Activated T-helper 1 cell treated with anti-CD3 and anti-CD28 coated beads, Interleukin-12 subunit alpha, Interleukin-12 subunit beta, Interleukin-2, Interleukin-4 antibody, amounts not matched to agents 30 ng/mL and 10 ng/mL and 1 ng/mL, durations not matched to agents 14 hours and 24 hours and 36 hours (primary cell): ENCODE measurements at regions not wholly inside any gene's neighbourhood (a gene's known extent, or its start where the extent isn't known, plus 50 kb on each side); places are given as distances from the start of the nearest gene placed in this dataset.

ENCODE experiments used
- DNase-seq: peaks from one replicate; pipeline ENCODE4 v3.0.0; 2021; ENCODE audit warnings: low spot score
- H3K27ac Mint-ChIP-seq: one replicate; pipeline ENCODE4 v1.8.0; 2021; ENCODE audit warnings: mild to moderate bottlenecking, mixed read lengths
- H3K27me3 Mint-ChIP-seq: one replicate; pipeline ENCODE4 v1.8.0; 2022; ENCODE audit warnings: mild to moderate bottlenecking, moderate library complexity, mixed read lengths; ENCODE audit not compliant: insufficient read depth
- H3K36me3 Mint-ChIP-seq: one replicate; pipeline ENCODE4 v1.8.0; 2021; ENCODE audit warnings: low read depth, mixed read lengths
- H3K4me1 Mint-ChIP-seq: one replicate; pipeline ENCODE4 v1.8.0; 2021; ENCODE audit warnings: low read depth, mixed read lengths
- H3K4me3 Mint-ChIP-seq: one replicate; pipeline ENCODE4 v1.8.0; 2021; ENCODE audit warnings: mild to moderate bottlenecking, moderate library complexity, mixed read lengths
- H3K9me3 Mint-ChIP-seq: one replicate; pipeline ENCODE4 v1.8.0; 2021; ENCODE audit warnings: mixed read lengths
- intact Hi-C: fragments of 100-400 bp; cut with micrococcal nuclease; formaldehyde crosslinking; loops from one replicate; pipeline ENCODE4 v1.15.1; 2024

DNA sequence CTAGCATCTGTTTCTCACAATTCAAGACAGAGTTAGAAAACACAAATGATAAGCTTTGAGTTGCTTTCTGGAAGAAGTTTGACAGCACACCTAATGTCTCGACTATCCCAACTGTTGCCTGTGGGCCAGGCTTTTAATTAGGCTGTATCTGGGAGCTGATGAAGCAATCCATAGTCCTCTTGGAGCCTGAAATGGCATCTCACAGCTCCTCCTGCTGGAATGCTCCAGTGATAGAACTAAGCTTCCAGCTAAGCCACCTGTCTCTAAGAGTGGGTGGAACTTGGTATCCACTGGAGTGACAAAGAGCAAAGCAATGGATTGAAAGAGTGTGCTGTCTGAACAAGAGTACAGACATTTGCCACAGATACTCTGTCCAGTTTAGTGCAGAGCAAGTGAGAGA is 605.3 kb upstream of the NR5A2 start:
- intact Hi-C loops: no loop called here
- peaks cover 2% of the 10 kb centered on the region for H3K27me3 Mint-ChIP-seq
- H3K4me3 Mint-ChIP-seq: no peak overlapping the region
- no peaks in the 10 kb centered on the region for H3K4me1 Mint-ChIP-seq
- no peak for DNase-seq
- H3K27ac Mint-ChIP-seq: no peak overlapping the region
- H3K9me3 Mint-ChIP-seq: peaks cover 1% of the 10 kb centered on the region
- no peaks in the 10 kb centered on the region for H3K36me3 Mint-ChIP-seq

- Mint-ChIP-seq H3K27ac (no peak overlapping the region), H3K4me1 (no peaks in the 10 kb centered on the region), H3K36me3 (no peaks in the 10 kb centered on the region), H3K9me3 (no peaks in the 10 kb centered on the region), H3K4me3 (no peak overlapping the region), H3K27me3 (peaks cover 10% of the 10 kb centered on the region)
- DNase-seq: no peak
- intact Hi-C loops: no loop called here
Observed at GRCh38 chr1:199447906-199448305, 579.6 kb upstream of the NR5A2 start.

DNA sequence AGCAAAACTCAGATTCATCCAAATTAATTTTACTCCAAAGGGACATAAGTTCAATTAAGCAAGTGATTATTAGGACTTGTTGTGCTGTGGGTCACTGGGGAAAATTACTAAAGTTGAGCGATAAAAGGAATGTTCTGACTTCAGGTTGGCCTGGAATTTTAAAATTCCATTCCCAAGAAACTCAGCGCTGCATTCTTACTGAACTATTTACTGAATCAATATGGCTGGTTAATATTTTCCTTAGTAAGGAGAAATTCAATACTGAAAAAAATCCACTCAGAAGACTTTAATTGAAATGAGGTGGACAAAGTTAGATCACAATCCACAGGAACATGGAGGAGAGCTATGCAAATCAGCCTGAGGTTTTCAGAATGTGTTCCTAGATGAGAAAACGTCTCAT is 578.9 kb upstream of the NR5A2 start:
- H3K9me3 Mint-ChIP-seq: no peaks in the 10 kb centered on the region
- no peak for DNase-seq
- H3K4me1 Mint-ChIP-seq: no peaks in the 10 kb centered on the region
- H3K27ac Mint-ChIP-seq: no peak overlapping the region
- H3K4me3 Mint-ChIP-seq: no peak overlapping the region
- intact Hi-C loops: no loop called here
- H3K36me3 Mint-ChIP-seq: no peaks in the 10 kb centered on the region
- peaks cover 10% of the 10 kb centered on the region for H3K27me3 Mint-ChIP-seq

DNA sequence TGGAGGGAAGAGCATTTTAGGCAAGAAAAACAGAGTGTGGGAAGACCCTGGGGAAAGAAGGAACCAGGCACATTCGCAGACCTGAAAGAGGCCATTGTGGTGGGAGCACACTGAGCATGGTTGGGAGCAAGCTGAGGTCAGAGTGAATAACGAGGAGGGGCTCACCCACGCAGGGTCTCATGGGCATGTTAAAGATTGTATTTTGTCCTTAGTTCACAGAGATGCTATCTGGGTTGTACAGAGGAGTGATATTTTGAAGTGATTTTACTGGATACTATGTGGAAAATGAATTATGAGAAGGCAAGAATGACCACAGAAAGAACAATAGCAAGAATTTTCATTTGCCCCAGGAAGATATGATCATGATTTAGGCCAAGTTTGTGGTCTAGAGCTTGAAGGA is 578.3 kb upstream of the NR5A2 start:
- H3K36me3 Mint-ChIP-seq: no peaks in the 10 kb centered on the region
- H3K4me3 Mint-ChIP-seq: no peak overlapping the region

DNA sequence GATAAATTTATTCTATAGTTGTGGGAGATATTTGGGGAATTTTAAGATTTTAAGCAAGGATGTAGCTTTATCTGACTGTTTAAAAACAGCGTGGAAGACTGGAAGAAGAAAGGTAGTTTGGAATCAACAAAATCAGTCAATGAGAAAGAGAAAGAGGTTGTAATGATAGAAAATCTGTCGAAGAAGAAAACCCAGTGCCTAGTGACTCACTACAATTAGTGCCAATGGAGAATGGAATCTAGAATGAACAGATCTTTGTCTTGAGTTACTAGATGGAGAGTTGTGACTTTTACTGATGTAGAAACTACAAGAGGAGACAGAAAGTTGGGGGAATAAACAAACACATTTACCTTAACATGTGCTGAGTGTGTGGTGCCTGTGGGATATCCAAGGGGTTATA is 577.8 kb upstream of the NR5A2 start:
- Mint-ChIP-seq H3K4me1 (no peaks in the 10 kb centered on the region), H3K27ac (no peak overlapping the region), H3K27me3 (peaks cover 7% of the 10 kb centered on the region), H3K36me3 (no peaks in the 10 kb centered on the region), H3K4me3 (no peak overlapping the region), H3K9me3 (no peaks in the 10 kb centered on the region)
- intact Hi-C loops: no loop called here
- no peak for DNase-seq

More for the DNA sequence above, 578.3 kb upstream of the NR5A2 start:
- H3K27ac Mint-ChIP-seq: no peak overlapping the region
- no peak for DNase-seq
- intact Hi-C loops: no loop called here
- H3K4me1 Mint-ChIP-seq: no peaks in the 10 kb centered on the region
- peaks cover 7% of the 10 kb centered on the region for H3K27me3 Mint-ChIP-seq
- H3K9me3 Mint-ChIP-seq: no peaks in the 10 kb centered on the region

- Mint-ChIP-seq H3K36me3 (no peaks in the 10 kb centered on the region), H3K27ac (no peak overlapping the region), H3K4me3 (no peak overlapping the region), H3K27me3 (no peaks in the 10 kb centered on the region), H3K9me3 (no peaks in the 10 kb centered on the region), H3K4me1 (no peaks in the 10 kb centered on the region)
- intact Hi-C loops: no loop called here
- no peak for DNase-seq
Observed at GRCh38 chr1:199452627-199453026, 574.9 kb upstream of the NR5A2 start.

DNA sequence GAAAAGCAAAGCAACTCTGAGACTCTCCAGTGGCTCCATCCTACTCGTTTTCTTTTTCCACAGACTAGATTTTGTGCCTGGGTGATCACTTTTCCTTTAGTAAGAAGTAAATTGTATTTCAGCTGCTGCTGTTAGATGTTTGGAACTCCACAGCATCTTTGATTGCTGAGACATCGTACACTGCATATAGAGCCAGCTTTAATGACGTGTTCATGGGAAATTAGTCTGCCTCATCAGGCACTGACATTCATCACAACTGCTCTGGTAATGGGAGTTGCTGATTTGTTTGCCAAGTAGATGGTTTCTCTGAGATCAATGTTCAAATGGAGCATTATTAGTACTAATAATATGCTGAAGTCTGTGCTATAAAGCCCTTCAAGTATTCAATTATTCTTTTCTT is 573.8 kb upstream of the NR5A2 start:
- no peak for DNase-seq
- Mint-ChIP-seq H3K4me1 (no peaks in the 10 kb centered on the region), H3K9me3 (no peaks in the 10 kb centered on the region), H3K36me3 (no peaks in the 10 kb centered on the region), H3K27me3 (no peaks in the 10 kb centered on the region), H3K27ac (no peak overlapping the region), H3K4me3 (no peak overlapping the region)
- intact Hi-C loops: no loop called here

GRCh38 chr1:199460933-199461332 is 566.6 kb upstream of the NR5A2 start:
- H3K27ac Mint-ChIP-seq: no peak overlapping the region
- H3K27me3 Mint-ChIP-seq: peaks cover 9% of the 10 kb centered on the region
- H3K4me1 Mint-ChIP-seq: no peaks in the 10 kb centered on the region
- H3K9me3 Mint-ChIP-seq: peaks cover 4% of the 10 kb centered on the region
- H3K36me3 Mint-ChIP-seq: no peaks in the 10 kb centered on the region
- intact Hi-C loops: no loop called here
- H3K4me3 Mint-ChIP-seq: no peak overlapping the region
- no peak for DNase-seq

DNA sequence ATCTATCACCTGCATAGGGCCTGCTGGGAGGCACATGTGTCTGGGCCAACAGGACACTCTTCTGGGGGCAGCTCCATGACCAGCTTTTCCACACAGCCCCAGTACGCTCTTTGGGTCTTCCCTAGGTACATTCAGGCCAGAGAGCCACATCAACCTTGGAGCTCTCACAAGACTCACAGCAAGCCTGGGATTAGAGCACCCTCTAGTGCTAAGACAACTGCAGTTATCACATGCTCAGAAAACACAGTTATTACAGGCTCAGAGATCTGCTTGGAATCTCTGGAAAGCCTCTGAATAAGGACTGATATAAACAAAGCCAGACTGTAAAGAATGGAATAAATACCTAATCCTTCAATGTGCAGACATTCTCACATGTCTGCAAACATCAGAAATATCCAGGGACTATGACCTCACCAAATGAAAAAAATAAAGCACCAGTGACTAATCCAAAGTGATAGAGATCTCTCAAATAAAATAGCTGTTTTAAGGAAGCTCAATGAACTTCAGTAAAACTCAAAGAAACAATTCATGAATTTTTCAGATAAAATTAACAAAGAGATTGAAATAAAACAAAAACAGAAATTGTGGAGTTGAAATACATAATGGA is 563.9 kb upstream of the NR5A2 start:
- H3K4me1 Mint-ChIP-seq: no peaks in the 10 kb centered on the region
- H3K27ac Mint-ChIP-seq: no peak overlapping the region
- H3K9me3 Mint-ChIP-seq: peaks cover 4% of the 10 kb centered on the region
- no peak overlapping the region for H3K4me3 Mint-ChIP-seq
- DNase-seq: no peak
- intact Hi-C loops: loop anchor here (1.0 kb wide), 1 partner anchor 692 kb away; no protein-coding TSS in a partner anchor
- no peaks in the 10 kb centered on the region for H3K36me3 Mint-ChIP-seq
- H3K27me3 Mint-ChIP-seq: peaks cover 11% of the 10 kb centered on the region

DNA sequence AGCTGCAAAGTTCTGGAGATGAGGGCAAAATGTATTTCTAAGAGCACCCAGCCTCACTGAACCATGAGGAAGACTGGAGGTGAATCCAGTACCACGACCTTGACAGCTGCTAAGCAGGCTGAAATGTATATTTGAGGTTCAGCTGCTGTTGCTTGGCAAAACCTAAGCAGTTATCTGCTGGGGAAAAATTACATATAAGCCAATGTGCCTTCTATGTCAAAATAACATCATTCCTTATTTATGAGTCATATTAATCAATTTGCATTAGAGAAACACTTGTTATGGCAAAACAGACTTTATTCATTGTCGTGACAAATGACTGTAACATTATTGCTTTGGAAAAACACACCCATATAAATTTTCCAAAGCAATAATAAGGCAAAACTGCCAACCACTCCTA is 560.5 kb upstream of the NR5A2 start:
- intact Hi-C loops: no loop called here
- DNase-seq: no peak
- Mint-ChIP-seq H3K27ac (no peak overlapping the region), H3K4me3 (no peak overlapping the region), H3K36me3 (no peaks in the 10 kb centered on the region), H3K4me1 (no peaks in the 10 kb centered on the region), H3K9me3 (peaks cover 4% of the 10 kb centered on the region), H3K27me3 (peaks cover 9% of the 10 kb centered on the region)

- no peak for DNase-seq
- Mint-ChIP-seq H3K4me1 (no peaks in the 10 kb centered on the region), H3K9me3 (no peaks in the 10 kb centered on the region), H3K27me3 (no peaks in the 10 kb centered on the region), H3K36me3 (no peaks in the 10 kb centered on the region), H3K27ac (no peak overlapping the region), H3K4me3 (no peak overlapping the region)
- intact Hi-C loops: no loop called here
Observed at GRCh38 chr1:199472018-199472417, 555.5 kb upstream of the NR5A2 start.

DNA sequence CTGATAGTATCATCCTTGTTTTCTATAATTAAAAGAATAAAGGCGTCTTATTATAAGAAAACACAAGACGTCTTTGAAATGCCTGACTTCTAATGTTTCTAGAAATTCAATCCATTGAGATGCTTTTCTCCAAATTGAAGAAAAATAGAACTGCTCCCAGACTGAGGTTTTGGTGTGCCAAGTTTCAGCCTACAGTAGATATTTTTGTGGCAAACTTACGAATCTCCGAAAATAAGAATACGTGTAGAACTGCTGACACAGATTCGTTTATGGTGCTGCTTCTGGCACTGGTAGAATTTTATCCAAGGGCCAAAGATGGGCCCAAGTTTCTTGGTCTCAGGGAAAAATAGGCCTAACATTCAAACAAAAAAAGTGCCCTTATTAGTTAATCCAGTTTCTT is 554.5 kb upstream of the NR5A2 start:
- no peak overlapping the region for H3K4me3 Mint-ChIP-seq
- intact Hi-C loops: no loop called here
- no peaks in the 10 kb centered on the region for H3K36me3 Mint-ChIP-seq
- H3K27ac Mint-ChIP-seq: no peak overlapping the region
- DNase-seq: no peak
- H3K9me3 Mint-ChIP-seq: no peaks in the 10 kb centered on the region
- H3K4me1 Mint-ChIP-seq: no peaks in the 10 kb centered on the region
- no peaks in the 10 kb centered on the region for H3K27me3 Mint-ChIP-seq

GRCh38 chr1:199474738-199475137 is 552.8 kb upstream of the NR5A2 start:
- no peak overlapping the region for H3K4me3 Mint-ChIP-seq
- no peak for DNase-seq
- no peaks in the 10 kb centered on the region for H3K9me3 Mint-ChIP-seq
- no peaks in the 10 kb centered on the region for H3K27me3 Mint-ChIP-seq
- intact Hi-C loops: no loop called here
- no peak overlapping the region for H3K27ac Mint-ChIP-seq
- H3K36me3 Mint-ChIP-seq: no peaks in the 10 kb centered on the region
- no peaks in the 10 kb centered on the region for H3K4me1 Mint-ChIP-seq

- Mint-ChIP-seq H3K27ac (no peak overlapping the region), H3K4me3 (no peak overlapping the region), H3K9me3 (no peaks in the 10 kb centered on the region), H3K4me1 (no peaks in the 10 kb centered on the region), H3K27me3 (no peaks in the 10 kb centered on the region), H3K36me3 (no peaks in the 10 kb centered on the region)
- DNase-seq: no peak
- intact Hi-C loops: no loop called here
Observed at GRCh38 chr1:199482426-199482825, 545.1 kb upstream of the NR5A2 start.
